Smooth muscle cell of the brain vasculature (primary cell): ENCODE measurements at regions not wholly inside any gene's neighbourhood (a gene's known extent, or its start where the extent isn't known, plus 50 kb on each side); places are given as distances from the start of the nearest gene placed in this dataset.
"Not testable (repeated sequence)": the region's sequence is repeated elsewhere in the genome, so short reads cannot be mapped to it uniquely, and the experiment has no call there.

Experiments used
- DNase-seq: peaks from one replicate; pipeline ENCODE4 v3.0.0-alpha.2; 2012; ENCODE audit warnings: low read depth, low spot score

GRCh38 chr10:9018195-9019173 lies 964.0 kb downstream of the GATA3 start:
- DNase-seq, result no peak

- no peak for DNase-seq
Observed at GRCh38 chr10:9023206-9023605, 968.7 kb downstream of the GATA3 start.

GRCh38 chr10:9024210-9024609 lies 969.7 kb downstream of the GATA3 start:
- DNase-seq, result no peak

GRCh38 chr10:9028231-9028630 lies 973.7 kb downstream of the GATA3 start:
- no peak for DNase-seq

- no peak for DNase-seq
Observed at GRCh38 chr10:9035355-9035754, 980.9 kb downstream of the GATA3 start.

- DNase-seq, result no peak
Observed at GRCh38 chr10:9036711-9037204, 982.3 kb downstream of the GATA3 start.

GRCh38 chr10:9038146-9038714 lies 983.7 kb downstream of the GATA3 start:
- DNase-seq, result no peak

GRCh38 chr10:9043466-9043865 lies 989.0 kb downstream of the GATA3 start:
- DNase-seq, result no peak

- DNase-seq, result no peak
Observed at GRCh38 chr10:9045311-9045710, 990.8 kb downstream of the GATA3 start.

GRCh38 chr10:9051328-9051974 lies 997.0 kb downstream of the GATA3 start:
- DNase-seq, result no peak

- DNase-seq, result no peak
Observed at GRCh38 chr10:9052767-9053166, 998.3 kb downstream of the GATA3 start.

- no peak for DNase-seq
Observed at GRCh38 chr10:9056521-9056920, 1002.0 kb downstream of the GATA3 start.

- not testable (repeated sequence) for DNase-seq
Observed at GRCh38 chr10:9057293-9057692, 1002.8 kb downstream of the GATA3 start.

- no peak for DNase-seq
Observed at GRCh38 chr10:9060314-9060713, 1005.8 kb downstream of the GATA3 start.

GRCh38 chr10:9061871-9062270 lies 1007.4 kb downstream of the GATA3 start:
- DNase-seq, result no peak

- no peak for DNase-seq
Observed at GRCh38 chr10:9066152-9066551, 1011.7 kb downstream of the GATA3 start.

GRCh38 chr10:9068003-9068402 lies 1013.5 kb downstream of the GATA3 start:
- no peak for DNase-seq

GRCh38 chr10:9069136-9069535 lies 1014.6 kb downstream of the GATA3 start:
- no peak for DNase-seq

- no peak for DNase-seq
Observed at GRCh38 chr10:9075420-9075819, 1020.9 kb downstream of the GATA3 start.

GRCh38 chr10:9076066-9076465 lies 1021.6 kb downstream of the GATA3 start:
- no peak for DNase-seq

- DNase-seq, result no peak
Observed at GRCh38 chr10:9081253-9081652, 1026.8 kb downstream of the GATA3 start.

GRCh38 chr10:9081961-9082360 lies 1027.5 kb downstream of the GATA3 start:
- DNase-seq, result no peak
